GM03348 (cell line): ENCODE measurements at regions not wholly inside any gene's neighbourhood (a gene's known extent, or its start where the extent isn't known, plus 50 kb on each side); places are given as distances from the start of the nearest gene placed in this dataset.

ENCODE experiments used
- DNase-seq: peaks from one replicate; pipeline ENCODE4 v3.0.0; 2012; ENCODE audit warnings: low spot score

DNA sequence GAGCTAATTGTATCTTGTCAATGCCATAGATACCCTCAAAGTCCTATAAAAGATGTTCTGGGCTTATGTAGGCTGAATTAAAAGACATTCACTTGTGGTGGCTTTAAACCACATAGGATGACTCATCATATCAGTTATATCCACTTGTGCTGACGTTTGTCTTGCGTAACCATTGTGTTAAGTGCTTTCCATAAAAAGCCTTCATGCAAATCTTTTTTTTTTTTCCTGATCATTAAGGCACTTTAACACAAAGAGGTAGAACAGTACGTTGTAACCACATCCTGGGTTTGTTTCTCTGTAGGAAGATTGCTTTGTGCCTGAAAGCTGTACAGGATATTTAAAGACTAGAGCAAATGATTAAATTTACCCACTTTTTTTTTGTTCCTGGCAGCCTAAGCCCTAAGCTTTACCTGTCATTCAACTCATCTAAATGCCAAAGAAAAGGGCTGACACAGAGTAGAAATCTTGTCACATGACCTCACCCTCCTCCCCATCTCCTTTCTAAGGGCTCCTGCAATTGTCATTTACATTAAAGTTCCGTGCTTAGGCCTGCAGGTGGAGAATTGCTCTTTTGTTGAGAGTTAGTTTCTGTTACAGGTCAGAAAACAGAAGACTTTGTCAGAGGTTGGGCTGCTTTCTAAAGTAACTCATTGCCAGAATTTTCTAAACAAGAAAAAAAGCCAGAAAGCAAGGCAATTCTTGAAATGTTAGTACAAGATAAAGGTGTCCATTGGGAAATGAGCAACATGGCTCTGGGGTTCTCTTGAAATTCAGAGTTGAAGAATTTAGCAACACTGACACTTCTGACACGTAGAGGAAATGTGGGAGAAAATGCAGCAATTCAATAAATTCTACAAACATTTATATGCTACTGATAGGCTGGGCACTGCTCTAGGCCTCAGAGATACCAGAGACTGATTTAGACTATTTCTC, 555.6 kb downstream of the PPARGC1A start:
- DNase-seq: no peak

DNA sequence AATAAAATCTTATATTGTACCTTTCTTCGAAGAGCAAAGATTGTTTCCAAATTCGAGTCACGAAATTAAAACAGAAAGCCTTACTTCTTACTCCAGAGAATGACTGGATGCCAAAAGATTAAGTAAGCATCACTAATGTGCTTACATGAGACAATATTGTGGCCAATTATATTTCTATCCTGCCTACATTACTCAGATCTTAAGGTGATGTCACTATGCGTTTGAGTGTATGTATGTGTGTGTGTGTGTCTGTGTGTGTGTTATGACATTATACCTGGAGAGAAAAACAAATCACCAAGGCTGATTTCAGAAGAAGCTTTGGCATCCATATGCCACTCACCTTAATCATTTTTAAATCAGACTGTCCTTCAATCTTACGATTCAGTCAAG, 556.3 kb downstream of the PPARGC1A start:
- DNase-seq: no peak

DNA sequence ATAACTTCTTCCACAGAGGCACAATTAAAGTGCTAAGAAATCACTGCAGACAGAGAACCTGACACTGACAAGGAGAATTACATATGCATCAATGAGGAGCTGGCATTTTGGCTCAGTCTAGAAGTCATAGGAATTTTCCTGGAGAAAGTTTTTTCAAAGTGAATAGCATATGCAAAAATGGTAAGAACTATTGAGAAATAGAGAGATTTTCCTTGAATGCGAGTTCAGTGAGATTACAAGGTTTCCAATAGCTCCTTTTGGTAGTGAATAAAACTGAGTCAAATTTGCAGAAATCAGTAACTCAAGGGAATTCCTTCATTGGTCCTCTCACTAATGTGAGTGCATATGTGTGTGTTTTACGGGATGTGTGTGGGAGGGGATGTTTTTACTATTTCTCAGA, 557.5 kb downstream of the PPARGC1A start:
- no peak for DNase-seq

DNA sequence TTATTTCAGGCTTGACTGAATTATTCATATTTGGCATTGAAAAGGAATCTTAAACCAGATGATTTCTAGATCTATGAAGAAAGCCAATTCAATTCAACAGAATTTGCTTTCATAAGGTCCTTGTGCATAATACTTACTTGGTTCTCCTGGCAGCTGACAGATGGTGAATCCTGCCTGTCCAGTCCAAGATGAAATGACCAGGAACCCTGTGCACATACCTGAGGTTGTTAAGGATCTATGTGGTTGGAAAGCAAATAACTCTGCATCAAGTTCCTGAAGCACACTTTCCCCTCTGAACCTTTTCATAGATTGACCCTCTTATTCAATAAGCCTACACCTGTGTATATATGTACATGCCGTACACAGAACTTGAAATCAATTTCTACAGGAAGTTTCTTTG, 562.7 kb downstream of the PPARGC1A start:
- no peak for DNase-seq

DNA sequence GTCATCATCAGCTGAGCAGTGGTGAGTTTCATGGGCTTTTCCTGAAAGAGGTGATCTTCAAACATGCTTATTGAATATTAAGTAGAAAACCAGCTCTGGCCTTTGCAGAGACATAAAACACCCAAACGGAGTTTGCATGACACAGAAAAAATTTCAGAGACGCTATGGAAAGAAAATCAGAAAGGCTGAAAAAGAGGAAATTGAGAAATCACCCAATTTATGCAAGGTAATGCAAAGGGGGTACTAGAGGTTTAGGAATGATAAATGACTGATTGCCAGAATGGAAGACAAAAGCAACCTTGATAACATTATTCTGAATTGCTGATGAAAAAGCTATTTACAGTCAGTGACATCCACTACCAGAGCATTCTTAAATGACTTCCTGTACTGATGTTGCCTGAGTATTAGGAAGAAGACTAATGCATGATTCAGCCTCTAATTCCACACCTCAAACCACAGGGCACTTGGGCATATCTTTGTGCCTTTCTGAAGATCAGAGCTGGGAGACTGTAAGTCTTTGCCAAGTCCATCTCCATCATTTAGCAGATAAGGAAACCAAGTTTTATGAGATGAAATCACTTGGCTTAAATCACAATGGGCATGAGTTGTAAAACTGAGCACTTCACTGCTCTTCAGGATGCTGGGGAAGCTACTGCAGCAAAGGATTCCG, 565.7 kb downstream of the PPARGC1A start:
- no peak for DNase-seq

DNA sequence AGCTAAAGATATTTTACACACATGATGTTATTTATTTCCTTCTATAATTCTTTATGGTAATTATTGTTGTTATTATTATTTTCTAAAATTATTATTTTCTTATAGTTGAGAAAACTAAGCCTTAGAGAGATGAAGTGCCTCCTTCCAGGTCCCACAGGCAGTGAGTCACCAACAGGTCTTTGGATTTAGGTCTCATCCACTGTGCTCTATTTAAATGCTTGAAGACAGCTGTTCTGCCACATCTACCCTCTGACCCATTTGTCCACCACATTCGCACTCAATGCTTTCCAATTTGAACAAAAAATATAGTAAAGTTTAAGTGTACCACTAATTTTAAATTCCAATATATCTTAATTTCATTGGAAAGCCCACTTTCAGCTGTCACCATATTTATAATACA, 566.4 kb downstream of the PPARGC1A start:
- DNase-seq: no peak

DNA sequence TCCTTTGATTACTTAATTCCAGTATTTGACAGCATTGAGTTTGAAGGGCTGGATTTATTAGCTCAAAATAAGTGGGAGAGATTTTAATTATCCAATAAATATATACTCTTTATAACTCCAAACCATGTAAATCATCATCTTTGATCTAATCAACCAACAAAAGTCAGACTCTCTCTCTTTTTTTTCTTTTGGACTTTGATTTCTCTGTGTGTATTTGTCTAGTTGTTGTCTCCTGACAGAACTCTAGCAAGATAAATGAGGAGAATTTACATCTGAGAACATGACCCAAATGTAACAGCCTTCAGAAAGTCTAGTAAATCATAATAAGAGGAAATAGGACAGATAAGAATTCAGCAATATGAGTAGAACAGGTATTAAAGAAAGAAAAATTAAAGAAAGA, 567.1 kb downstream of the PPARGC1A start:
- no peak for DNase-seq

DNA sequence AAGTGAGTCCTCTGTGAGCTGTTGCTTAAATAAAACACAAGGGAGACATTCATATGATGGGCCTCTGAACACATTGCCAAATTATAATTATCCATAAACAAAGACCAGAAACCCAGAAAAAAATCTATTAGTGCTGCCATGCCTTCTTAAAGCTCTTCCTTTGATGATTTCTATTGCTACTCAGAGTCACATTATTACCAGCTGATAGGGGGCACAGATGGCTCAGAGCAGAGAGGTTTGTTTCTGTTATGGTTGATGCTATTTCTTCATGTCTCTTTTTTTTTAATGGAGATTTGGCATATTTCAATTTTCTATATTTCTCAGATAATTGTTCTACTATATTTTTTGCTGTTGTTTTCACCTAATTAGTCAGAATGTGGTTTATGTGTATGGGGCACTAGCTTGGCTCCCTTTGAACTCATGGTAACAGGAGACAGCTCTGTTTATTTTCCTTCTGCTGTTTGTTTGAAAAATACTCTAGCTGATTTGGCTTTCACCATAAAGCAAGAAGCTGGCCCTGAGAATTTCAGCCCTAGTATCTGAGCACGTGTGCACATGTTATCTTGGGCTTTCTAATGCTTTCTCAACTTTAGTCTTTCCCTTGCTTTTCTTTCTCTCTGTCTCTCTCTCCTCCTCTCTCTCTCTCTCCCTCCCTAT, 568.8 kb downstream of the PPARGC1A start:
- no peak for DNase-seq

DNA sequence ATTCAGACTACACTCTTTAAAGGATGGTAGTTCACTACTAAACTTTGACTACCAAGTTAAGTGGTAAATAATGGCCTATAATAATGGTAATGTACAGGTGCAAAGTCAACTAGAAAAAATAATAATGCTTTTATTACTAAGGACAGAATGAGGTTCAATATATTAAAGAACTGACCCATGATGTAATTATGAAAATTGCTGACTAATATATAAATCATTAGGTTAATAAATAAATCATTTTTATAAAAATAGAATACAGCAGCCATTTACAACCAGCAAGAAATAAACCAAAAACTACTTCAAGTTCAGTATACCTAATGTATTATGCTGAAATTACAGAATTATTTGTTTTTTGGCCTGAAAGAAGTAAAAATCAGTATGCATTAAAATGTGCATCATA, 577.2 kb downstream of the PPARGC1A start:
- DNase-seq: no peak

DNA sequence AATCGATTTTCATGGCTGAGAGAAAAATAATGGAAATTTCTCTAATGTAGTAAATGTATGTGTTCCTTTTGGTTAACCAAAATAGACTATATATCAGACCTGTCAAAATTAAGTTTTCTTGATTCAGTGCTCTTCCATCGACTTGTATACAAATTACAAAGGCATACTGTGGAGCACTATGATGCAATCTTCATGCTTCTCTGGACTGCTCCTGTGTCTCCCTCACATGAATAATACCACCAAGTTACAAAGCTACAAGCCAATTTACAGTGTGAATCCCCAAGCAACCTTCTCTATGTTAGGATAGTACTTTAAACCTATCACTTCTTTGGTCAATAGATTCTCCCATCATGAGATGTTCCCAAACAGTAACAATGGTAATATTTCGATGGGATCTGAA, 577.9 kb downstream of the PPARGC1A start:
- no peak for DNase-seq

DNA sequence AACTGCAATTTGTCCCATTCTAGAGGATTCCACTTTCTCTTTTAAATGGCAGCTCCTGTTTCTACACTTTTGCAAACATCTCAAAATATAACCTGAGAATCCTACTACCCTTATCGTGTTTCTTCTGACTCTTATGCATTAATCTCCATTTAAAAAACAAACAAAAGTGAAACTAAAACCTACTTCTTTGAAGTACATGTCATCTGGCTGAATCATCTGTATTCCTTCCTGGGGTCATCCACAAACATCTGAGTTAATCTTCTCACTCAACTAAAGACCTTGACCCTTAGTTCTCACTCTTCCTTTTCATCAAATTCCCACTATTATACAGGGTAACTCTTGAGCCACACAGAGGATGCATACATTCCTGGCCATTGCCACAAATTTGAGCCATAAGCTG, 584.8 kb downstream of the PPARGC1A start:
- no peak for DNase-seq

DNA sequence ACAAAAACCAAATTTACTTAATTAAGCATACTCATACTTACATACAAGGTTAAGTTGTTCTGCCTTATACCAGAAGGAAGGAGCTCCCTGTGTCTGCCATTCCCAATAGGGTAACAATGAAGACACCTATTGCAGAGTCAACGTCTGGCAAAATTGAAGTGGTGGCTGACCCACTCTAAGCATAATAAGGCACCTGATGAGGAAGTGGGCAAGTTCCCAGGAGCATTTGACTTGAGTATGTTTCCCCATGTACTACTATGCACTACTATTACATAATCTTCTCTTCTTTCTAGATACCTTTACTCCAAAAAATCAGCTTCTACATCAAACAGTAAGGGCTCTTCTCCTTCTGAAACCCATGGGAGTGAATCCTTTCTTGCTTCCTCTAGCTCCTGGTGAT, 591.5 kb downstream of the PPARGC1A start:
- DNase-seq: no peak

DNA sequence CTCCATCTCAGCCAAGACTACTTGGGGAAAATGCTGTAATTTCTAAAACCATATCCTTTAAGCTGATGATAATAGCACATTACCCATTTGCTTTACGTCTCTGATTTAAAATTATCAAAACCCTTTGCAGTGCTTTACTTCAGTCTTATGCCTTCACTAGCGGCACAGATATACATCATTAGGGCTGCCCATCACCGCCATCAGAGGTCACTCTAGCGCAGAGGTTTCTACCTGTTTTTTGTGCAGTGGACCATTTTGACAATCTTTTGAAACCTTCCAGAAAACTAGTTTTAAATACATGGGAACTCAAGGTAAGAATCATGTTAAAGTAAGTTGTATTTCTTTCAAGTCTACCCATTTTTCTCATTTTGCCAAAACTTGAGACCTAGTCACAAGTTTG, 592.5 kb downstream of the PPARGC1A start:
- DNase-seq: no peak

DNA sequence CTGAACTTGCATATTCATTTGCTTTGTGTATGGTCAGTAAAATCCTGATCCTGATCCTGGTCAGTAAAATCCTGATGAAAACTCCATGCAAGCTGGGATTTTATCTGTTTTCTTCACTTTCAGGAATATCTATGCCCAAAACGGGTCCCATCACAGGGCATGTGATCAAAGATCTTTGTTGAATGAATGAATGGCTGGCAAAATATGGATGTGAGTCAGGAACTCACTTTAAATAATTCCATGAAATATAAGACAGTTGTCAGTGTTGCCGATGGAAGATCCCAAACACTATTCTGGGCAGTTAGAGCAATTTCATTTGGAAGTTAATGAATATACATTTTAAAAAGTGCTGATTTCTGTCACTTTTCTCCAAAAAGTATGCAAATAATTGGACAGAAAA, 598.4 kb downstream of the GBA3 start:
- DNase-seq: no peak

DNA sequence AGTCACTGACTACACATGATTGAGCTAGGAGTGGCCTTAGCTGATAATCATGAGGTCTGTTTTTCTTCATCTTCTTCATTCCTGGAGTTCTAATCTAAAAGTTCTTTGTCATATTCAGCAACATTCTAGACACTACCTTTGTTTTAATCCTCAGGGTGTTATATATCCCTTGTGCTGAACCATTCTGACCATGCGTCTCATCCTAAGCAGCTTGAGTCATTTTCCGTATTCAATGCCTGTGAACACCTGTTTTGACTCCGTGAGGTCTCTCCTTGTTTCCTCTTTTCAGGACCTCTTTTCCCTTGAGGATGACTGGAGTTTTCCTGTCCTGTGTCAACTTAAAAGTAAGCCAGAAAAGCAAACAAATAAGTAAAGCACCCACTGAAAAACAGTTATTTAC, 597.9 kb downstream of the GBA3 start:
- DNase-seq: no peak

DNA sequence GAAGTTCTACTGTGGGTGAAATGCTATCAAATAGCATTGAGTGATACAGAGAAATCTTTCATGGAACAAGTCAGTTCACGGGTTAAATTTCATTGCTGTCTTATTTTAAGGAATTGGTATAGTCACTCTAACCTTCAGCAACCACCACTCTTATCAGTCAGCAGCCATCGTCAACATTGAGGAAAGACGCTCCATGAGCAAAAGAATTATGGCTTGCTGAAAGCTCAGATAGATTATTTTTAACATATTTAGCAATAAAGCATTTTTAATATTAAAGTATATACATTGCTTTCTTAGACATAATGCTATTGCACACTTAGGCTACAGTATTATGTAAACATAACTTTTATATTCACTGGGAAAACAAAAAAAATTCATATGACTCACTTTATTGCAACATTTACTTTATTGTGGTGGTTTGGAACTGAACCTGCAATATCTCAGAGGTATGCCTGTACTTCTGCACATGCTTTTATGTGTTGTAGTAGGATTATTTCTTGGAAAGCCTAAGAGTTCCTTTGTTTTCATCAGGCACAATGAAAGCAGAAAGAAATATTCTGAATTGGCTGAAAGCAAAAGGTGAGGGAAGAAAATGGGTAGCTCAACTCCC, 586.7 kb downstream of the GBA3 start:
- no peak for DNase-seq

DNA sequence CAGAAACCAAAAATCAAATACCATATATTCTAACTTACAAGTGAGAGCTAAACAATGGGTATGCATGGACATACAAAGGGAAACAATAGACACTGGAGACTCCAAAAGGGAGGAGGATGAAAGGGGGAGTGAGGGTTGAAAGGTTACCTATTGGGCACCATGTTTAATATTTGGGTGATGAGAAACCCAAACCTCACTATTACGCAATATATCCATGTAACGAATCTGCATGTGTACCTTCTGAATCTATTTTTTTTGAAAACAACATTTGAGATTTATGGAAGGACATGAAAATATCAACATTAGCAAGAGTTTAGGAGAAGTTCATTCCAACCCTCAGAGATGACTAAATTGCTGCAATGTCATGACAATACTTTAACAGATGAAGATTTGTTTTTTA, 586.1 kb downstream of the GBA3 start:
- no peak for DNase-seq

DNA sequence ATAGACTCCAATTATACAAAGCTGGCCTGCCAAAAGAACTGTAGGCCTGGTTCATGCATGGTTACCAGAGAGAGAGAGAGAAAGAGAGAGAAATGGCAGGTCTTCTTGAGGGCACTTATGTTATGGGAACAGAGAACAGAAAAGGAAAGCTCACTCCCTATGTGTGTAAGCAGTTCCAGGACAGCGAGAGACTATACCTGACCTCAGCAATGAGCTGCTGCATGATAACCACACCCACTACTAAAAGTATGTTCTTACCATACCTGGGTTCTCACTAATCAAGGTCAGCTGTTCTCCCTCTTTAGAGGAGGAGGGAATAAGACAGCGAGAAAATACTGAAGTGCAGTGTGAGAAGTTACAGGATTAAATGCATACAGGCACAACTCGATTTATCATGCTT, 583.3 kb downstream of the GBA3 start:
- no peak for DNase-seq

DNA sequence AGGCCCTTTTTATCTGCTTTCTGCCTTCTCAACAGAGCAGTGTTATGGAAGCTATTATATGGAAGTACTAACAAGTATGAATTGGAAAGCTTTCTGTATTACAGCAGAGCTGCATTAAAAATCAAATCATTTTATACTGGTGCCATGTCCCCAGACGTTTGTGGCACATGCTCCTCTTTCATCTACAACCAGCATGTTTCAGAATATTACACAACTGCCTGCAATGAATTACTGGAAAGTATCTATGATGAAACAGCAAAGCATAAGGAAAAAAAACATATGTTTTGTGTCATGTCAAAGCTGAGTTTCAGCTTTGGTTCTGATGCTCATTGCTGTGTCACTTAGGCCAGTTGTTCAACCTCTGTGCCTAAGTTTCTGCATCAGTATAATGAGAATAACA, 576.8 kb downstream of the GBA3 start:
- DNase-seq: no peak

DNA sequence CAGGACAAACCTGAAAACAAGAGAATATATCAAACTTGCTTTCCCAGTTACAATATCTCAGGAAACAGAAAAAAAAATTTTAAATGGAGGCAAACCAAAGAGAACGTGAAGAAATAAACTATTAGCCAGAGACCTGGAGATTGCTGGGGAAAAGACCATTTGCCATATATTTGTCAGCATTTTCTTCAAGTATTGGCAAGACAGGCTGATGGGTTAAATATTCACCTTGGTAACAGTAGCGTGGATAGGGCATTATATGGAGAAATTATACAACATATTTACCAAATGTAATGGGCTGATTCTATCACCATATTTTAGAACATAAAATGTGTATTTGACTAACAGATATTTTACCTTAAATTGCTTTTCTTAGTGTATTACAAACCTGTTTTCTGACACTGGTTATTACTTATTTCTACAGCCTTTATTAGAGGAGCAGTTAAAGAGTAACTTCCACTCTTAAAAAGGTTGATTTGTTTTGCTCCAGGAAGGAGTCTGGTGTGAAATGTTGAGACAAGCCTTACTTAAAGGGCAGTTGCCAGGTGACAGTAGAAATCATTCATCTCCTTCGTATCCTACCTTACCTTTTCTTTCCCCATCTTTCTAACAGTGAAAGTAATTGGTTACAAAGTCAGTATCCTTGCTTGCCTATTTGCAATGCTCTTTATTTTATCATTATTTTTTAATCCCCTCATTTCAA, 575.5 kb downstream of the GBA3 start:
- DNase-seq: no peak

DNA sequence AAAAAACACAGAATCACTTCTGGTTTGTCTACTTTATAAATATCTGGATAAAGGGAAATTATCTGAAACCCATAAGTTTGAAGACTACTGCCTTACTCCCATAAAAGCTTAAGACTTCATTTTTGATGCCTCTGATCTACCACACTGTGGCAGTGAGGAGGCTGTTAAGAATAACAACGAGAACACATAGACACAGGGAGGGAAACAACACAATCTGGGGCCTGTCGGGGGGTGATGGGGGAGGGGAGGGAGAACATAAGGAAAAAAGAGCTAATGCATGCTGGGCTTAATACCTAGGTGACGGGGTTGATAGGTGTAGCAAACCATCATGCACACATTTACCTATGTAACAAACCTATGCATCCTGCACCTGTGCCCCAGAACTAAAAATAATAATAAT, 573.7 kb downstream of the GBA3 start:
- DNase-seq: no peak

DNA sequence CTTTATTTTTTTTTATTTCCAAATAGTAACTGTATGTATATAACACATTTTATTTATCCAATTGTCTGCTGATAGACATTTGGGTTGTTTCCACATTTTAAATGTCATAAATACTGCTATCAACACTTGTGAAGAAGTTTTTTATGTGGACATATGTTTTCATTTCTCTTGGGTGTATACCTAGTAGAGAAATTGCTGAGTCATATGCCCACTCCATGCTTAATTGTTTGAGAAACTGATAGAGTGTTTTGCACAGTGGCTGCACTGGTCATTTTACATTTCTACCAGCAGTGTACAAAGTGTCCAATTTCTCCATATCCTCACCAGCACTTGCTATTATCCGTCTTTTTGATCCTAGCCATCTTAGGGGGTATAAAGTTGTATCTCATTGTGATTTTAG, 567.8 kb downstream of the GBA3 start:
- DNase-seq: no peak
